ENCODE measurements at regions not wholly inside any gene's neighbourhood (a gene's known extent, or its start where the extent isn't known, plus 50 kb on each side); places are given as distances from the start of the nearest gene placed in this dataset.

- TF ChIP-seq NFAT5 (CRISPR knock-in tag; IDR thresholded peaks at IDR 0.05): no peak
- no peak for TF ChIP-seq RBAK (CRISPR knock-in tag; IDR thresholded peaks at IDR 0.05)
- TF ChIP-seq RFX5 (IDR thresholded peaks at IDR 0.05; ENCODE audit: low read depth, low read length): no peak
- 0 out of 2 replicates have a peak, but pooled peaks have one; percentile 35 for TF ChIP-seq ZNF292 (CRISPR knock-in tag; IDR thresholded peaks at IDR 0.05; ENCODE audit: borderline replicate concordance, low read depth)
- TF ChIP-seq RXRA (CRISPR knock-in tag; IDR thresholded peaks at IDR 0.05): peak; percentile 91
- peak; percentile 46; the same call in 1 of the 2 replicates for TF ChIP-seq TCF7 (IDR thresholded peaks at IDR 0.05; ENCODE audit: low read depth)
- TF ChIP-seq LRRFIP1 (CRISPR knock-in tag; conservative IDR thresholded peaks at IDR 0.05): no peak
- no peak for TF ChIP-seq PLSCR1 (CRISPR knock-in tag; IDR thresholded peaks at IDR 0.05; ENCODE audit: borderline replicate concordance)
- TF ChIP-seq ZNF335 (CRISPR knock-in tag; IDR thresholded peaks at IDR 0.05): peak; percentile 29; the same call in 1 of the 2 replicates
- TF ChIP-seq BHLHE40 (IDR thresholded peaks at IDR 0.05; ENCODE audit: low read length): no peak
- peak; percentile 92 for TF ChIP-seq ESRRA (CRISPR knock-in tag; IDR thresholded peaks at IDR 0.05; ENCODE audit: low read depth)
- TF ChIP-seq MNT (IDR thresholded peaks at IDR 0.05): peak; percentile 29; the same call in 1 of the 2 replicates
- TF ChIP-seq PRDM15 (CRISPR knock-in tag; IDR thresholded peaks at IDR 0.05): peak; percentile 30
- peak; percentile 94; the same call in 1 of the 2 replicates for TF ChIP-seq GZF1 (CRISPR knock-in tag; IDR thresholded peaks at IDR 0.05)
- TF ChIP-seq NONO (IDR thresholded peaks at IDR 0.05): no peak
- TF ChIP-seq NONO (CRISPR knock-in tag; conservative IDR thresholded peaks at IDR 0.05): 0 out of 2 replicates have a peak, but pooled peaks have one; percentile 21
Measured at GRCh38 chr17:77453613-77454241, 313.0 kb downstream of the SEC14L1 start (continued).

Measured in HepG2 (cell line).